ENCODE measurements at regions not wholly inside any gene's neighbourhood (a gene's known extent, or its start where the extent isn't known, plus 50 kb on each side); places are given as distances from the start of the nearest gene placed in this dataset.
A peak's percentile ranks its signal among the peaks of the same experiment; 100 is the strongest.

GRCh38 chr5:60161340-60161934 is 267.9 kb upstream of the PDE4D start:
- TF ChIP-seq CTCF (IDR thresholded peaks at IDR 0.05 in 8 of 11, conservative IDR thresholded peaks at IDR 0.05 in 3 of 11): peak in 4 of 11 experiments; percentile 22 to 46 (median 36)
- TF ChIP-seq POLR2A (IDR thresholded peaks at IDR 0.05): no peak

Measured in spleen (tissue), 7 donors.